Liver (tissue), 3 donors: ENCODE measurements at regions not wholly inside any gene's neighbourhood (a gene's known extent, or its start where the extent isn't known, plus 50 kb on each side); places are given as distances from the start of the nearest gene placed in this dataset.

Source experiments
- CTCF ChIP-seq: fragments of 150-350 bp; IDR thresholded peaks from 2 replicates; pipeline ENCODE4 v1.5.1; 2017; ENCODE audit warnings: improper control_type of control experiment, low read depth, low read length; ENCODE audit not compliant: missing input control
- EGR1 ChIP-seq, 2 donors: IDR thresholded peaks; 2 replicates each; pipeline ENCODE4 v1.6.1; 2016 to 2018; ENCODE audit warnings: antibody characterized with exemption in 2 of 2, low read depth in 2 of 2
- FOXA1 ChIP-seq: IDR thresholded peaks from 2 replicates; pipeline ENCODE4 v1.6.1; 2016; ENCODE audit warnings: antibody characterized with exemption
- GABPA ChIP-seq, 2 donors: IDR thresholded peaks in 1 of 2; conservative IDR thresholded peaks in 1 of 2; 2 replicates each; pipeline ENCODE4 v1.6.1; 2016; ENCODE audit warnings: antibody characterized with exemption in 2 of 2, mild to moderate bottlenecking in 1 of 2, moderate library complexity in 1 of 2
- JUND ChIP-seq, 2 donors: IDR thresholded peaks; 2 replicates each; pipeline ENCODE4 v1.6.1; 2016; ENCODE audit warnings: antibody characterized with exemption in 2 of 2
- NR2F2 ChIP-seq: IDR thresholded peaks from 2 replicates; pipeline ENCODE4 v1.6.1; 2016; ENCODE audit warnings: antibody characterized with exemption
- REST ChIP-seq: IDR thresholded peaks from 2 replicates; pipeline ENCODE4 v1.6.1; 2016; ENCODE audit warnings: antibody characterized with exemption, mild to moderate bottlenecking
- RXRA ChIP-seq, 2 donors: IDR thresholded peaks; 2 replicates each; pipeline ENCODE4 v1.6.1; 2017 to 2018; ENCODE audit warnings: antibody characterized with exemption in 2 of 2, mild to moderate bottlenecking in 1 of 2
- SP1 ChIP-seq: IDR thresholded peaks from 2 replicates; pipeline ENCODE4 v1.6.1; 2018; ENCODE audit warnings: antibody characterized with exemption, mild to moderate bottlenecking
- TF ChIP-seq, protein P1 (sequence below): IDR thresholded peaks from 2 replicates; pipeline ENCODE4 v1.6.1; 2016; ENCODE audit warnings: antibody characterized with exemption
- donor health status: healthy.
- donor health status: healthy.

- TF ChIP-seq SP1 (no peak), CTCF (no peak), JUND (IDR thresholded peaks at IDR 0.05) (no peak), FOXA1 (no peak), GABPA (IDR thresholded peaks at IDR 0.05 in 1 of 2, conservative IDR thresholded peaks at IDR 0.05 in 1 of 2) (no peak), EGR1 (IDR thresholded peaks at IDR 0.05; ENCODE audit: low read depth in 2 of 2) (no peak), NR2F2 (no peak), REST (no peak), RXRA (IDR thresholded peaks at IDR 0.05) (no peak)
- TF ChIP-seq, protein P1, sequence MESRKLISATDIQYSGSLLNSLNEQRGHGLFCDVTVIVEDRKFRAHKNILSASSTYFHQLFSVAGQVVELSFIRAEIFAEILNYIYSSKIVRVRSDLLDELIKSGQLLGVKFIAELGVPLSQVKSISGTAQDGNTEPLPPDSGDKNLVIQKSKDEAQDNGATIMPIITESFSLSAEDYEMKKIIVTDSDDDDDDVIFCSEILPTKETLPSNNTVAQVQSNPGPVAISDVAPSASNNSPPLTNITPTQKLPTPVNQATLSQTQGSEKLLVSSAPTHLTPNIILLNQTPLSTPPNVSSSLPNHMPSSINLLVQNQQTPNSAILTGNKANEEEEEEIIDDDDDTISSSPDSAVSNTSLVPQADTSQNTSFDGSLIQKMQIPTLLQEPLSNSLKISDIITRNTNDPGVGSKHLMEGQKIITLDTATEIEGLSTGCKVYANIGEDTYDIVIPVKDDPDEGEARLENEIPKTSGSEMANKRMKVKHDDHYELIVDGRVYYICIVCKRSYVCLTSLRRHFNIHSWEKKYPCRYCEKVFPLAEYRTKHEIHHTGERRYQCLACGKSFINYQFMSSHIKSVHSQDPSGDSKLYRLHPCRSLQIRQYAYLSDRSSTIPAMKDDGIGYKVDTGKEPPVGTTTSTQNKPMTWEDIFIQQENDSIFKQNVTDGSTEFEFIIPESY, result no peak
Measured at GRCh38 chr3:189092547-189092946, 79.2 kb upstream of the TPRG1 start.
